ENCODE measurements at regions not wholly inside any gene's neighbourhood (a gene's known extent, or its start where the extent isn't known, plus 50 kb on each side); places are given as distances from the start of the nearest gene placed in this dataset.
A peak's percentile ranks its signal among the peaks of the same experiment; 100 is the strongest.
"Not testable (repeated sequence)": the region's sequence is repeated elsewhere in the genome, so short reads cannot be mapped to it uniquely, and the experiment has no call there.

- H3K4me3 ChIP-seq (replicated peaks in 1 of 2; ENCODE audit: low read depth in 2 of 2, low read length in 2 of 2): no peak overlapping the region
- no peak for DNase-seq (ENCODE audit: low read depth in 2 of 2)
- TF ChIP-seq CTCF (IDR thresholded peaks at IDR 0.05; ENCODE audit: low read depth, low read length): no peak
These were observed 58.0 kb upstream of the CD93 start for GRCh38 chr20:23143986-23144690.

GRCh38 chr20:23143098-23143497, 57.0 kb upstream of the CD93 start:
- no peak overlapping the region for H3K4me3 ChIP-seq (replicated peaks in 1 of 2; ENCODE audit: low read depth in 2 of 2, low read length in 2 of 2)
- peak; percentile 80 to 85 for DNase-seq (ENCODE audit: low read depth in 2 of 2)

GRCh38 chr20:23142162-23143050, 56.3 kb upstream of the CD93 start:
- H3K4me3 ChIP-seq (replicated peaks in 1 of 2; ENCODE audit: low read depth in 2 of 2, low read length in 2 of 2): no peak overlapping the region
- DNase-seq (ENCODE audit: low read depth in 2 of 2): no peak
- no peak for TF ChIP-seq CTCF (IDR thresholded peaks at IDR 0.05; ENCODE audit: low read depth, low read length)

More at GRCh38 chr20:23143098-23143497, 57.0 kb upstream of the CD93 start:
- TF ChIP-seq CTCF (IDR thresholded peaks at IDR 0.05; ENCODE audit: low read depth, low read length): no peak

GRCh38 chr20:23141450-23142161, 55.5 kb upstream of the CD93 start:
- H3K4me3 ChIP-seq (replicated peaks in 1 of 2; ENCODE audit: low read depth in 2 of 2, low read length in 2 of 2): no peak overlapping the region
- DNase-seq (ENCODE audit: low read depth in 2 of 2): no peak
- TF ChIP-seq CTCF (IDR thresholded peaks at IDR 0.05; ENCODE audit: low read depth, low read length): no peak

GRCh38 chr20:23140991-23141390, 54.9 kb upstream of the CD93 start:
- peak in 1 of 2 donors; percentile 26 for DNase-seq (ENCODE audit: low read depth in 2 of 2)
- TF ChIP-seq CTCF (IDR thresholded peaks at IDR 0.05; ENCODE audit: low read depth, low read length): no peak

GRCh38 chr20:23139984-23140383, 53.9 kb upstream of the CD93 start:
- not testable (repeated sequence) for H3K4me3 ChIP-seq (replicated peaks in 1 of 2; ENCODE audit: low read depth in 2 of 2, low read length in 2 of 2); DNase-seq (ENCODE audit: low read depth in 2 of 2)

More at GRCh38 chr20:23140991-23141390, 54.9 kb upstream of the CD93 start:
- H3K4me3 ChIP-seq (replicated peaks in 1 of 2; ENCODE audit: low read depth in 2 of 2, low read length in 2 of 2): no peak overlapping the region

- TF ChIP-seq CTCF (IDR thresholded peaks at IDR 0.05; ENCODE audit: low read depth, low read length): no peak
- no peak for DNase-seq (ENCODE audit: low read depth in 2 of 2)
- H3K4me3 ChIP-seq (replicated peaks in 1 of 2; ENCODE audit: low read depth in 2 of 2, low read length in 2 of 2): no peak overlapping the region
These were observed 53.4 kb upstream of the CD93 start for GRCh38 chr20:23139524-23139923.

Measured in cardiac fibroblast (primary cell).